ENCODE measurements at regions not wholly inside any gene's neighbourhood (a gene's known extent, or its start where the extent isn't known, plus 50 kb on each side); places are given as distances from the start of the nearest gene placed in this dataset.

GRCh38 chr16:79954921-79955705 lies 354.6 kb upstream of the MAF start:
- Mint-ChIP-seq H3K36me3 (no peaks in the 10 kb centered on the region), H3K4me1 (peaks cover 7% of the 10 kb centered on the region), H3K27me3 (ENCODE audit: low read depth) (no peaks in the 10 kb centered on the region), H3K27ac (no peak overlapping the region), H3K4me3 (no peak overlapping the region), H3K9me3 (peaks cover 4% of the 10 kb centered on the region; the same call in 1 of the 2 replicates)
- ATAC-seq (no peak), DNase-seq (ENCODE audit: low spot score) (no peak)
- TF ChIP-seq CDX4 (CRISPR knock-in tag; IDR thresholded peaks at IDR 0.05; ENCODE audit: borderline replicate concordance) (no peak), E2F4 (CRISPR knock-in tag; IDR thresholded peaks at IDR 0.05; ENCODE audit: borderline replicate concordance, low read depth) (no peak), CREB1 (CRISPR knock-in tag; IDR thresholded peaks at IDR 0.05) (no peak), FOXJ3 (CRISPR knock-in tag; IDR thresholded peaks at IDR 0.05; ENCODE audit: borderline replicate concordance) (no peak), ATF2 (CRISPR knock-in tag; IDR thresholded peaks at IDR 0.05; ENCODE audit: borderline replicate concordance, low read depth) (no peak), E2F1 (CRISPR knock-in tag; IDR thresholded peaks at IDR 0.05) (no peak)
- ChIA-PET POLR2A (no interaction called here), CTCF (no interaction called here)

- no peak for TF ChIP-seq GTF2I (CRISPR knock-in tag; conservative IDR thresholded peaks at IDR 0.05)
- no peak for TF ChIP-seq ZNF219 (CRISPR knock-in tag; IDR thresholded peaks at IDR 0.05; ENCODE audit: borderline replicate concordance)
- no peaks in the 10 kb centered on the region for H3K4me1 Mint-ChIP-seq
- no peak overlapping the region for H3K27ac Mint-ChIP-seq
- H3K4me3 Mint-ChIP-seq = no peak overlapping the region
- no peaks in the 10 kb centered on the region for H3K27me3 Mint-ChIP-seq (ENCODE audit: low read depth)
- ChIA-PET POLR2A (no interaction called here), CTCF (no interaction called here)
- ATAC-seq (no peak), DNase-seq (ENCODE audit: low spot score) (no peak)
- no peaks in the 10 kb centered on the region for H3K36me3 Mint-ChIP-seq
- H3K9me3 Mint-ChIP-seq = peaks cover under 1% of the 10 kb centered on the region; the same call in 1 of the 2 replicates
These were observed 350.6 kb upstream of the MAF start for GRCh38 chr16:79950932-79951719.

- ATAC-seq = no peak
- Mint-ChIP-seq H3K4me1 (no peaks in the 10 kb centered on the region), H3K36me3 (no peaks in the 10 kb centered on the region), H3K4me3 (no peak overlapping the region), H3K27me3 (ENCODE audit: low read depth) (no peaks in the 10 kb centered on the region), H3K27ac (no peak overlapping the region), H3K9me3 (no peaks in the 10 kb centered on the region)
- DNase-seq (ENCODE audit: low spot score) = no peak
- no peak for TF ChIP-seq EMX1 (CRISPR knock-in tag; IDR thresholded peaks at IDR 0.05)
- POLR2A ChIA-PET = no interaction called here
- CTCF ChIA-PET = no interaction called here
These were observed 348.9 kb upstream of the MAF start for GRCh38 chr16:79949417-79949816.

GRCh38 chr16:79947771-79948170 lies 347.2 kb upstream of the MAF start:
- POLR2A ChIA-PET = no interaction called here
- CTCF ChIA-PET = no interaction called here
- Mint-ChIP-seq H3K4me1 (no peaks in the 10 kb centered on the region), H3K36me3 (no peaks in the 10 kb centered on the region), H3K27ac (no peak overlapping the region), H3K9me3 (no peaks in the 10 kb centered on the region), H3K27me3 (ENCODE audit: low read depth) (no peaks in the 10 kb centered on the region), H3K4me3 (no peak overlapping the region)
- ATAC-seq (no peak), DNase-seq (ENCODE audit: low spot score) (no peak)
- TF ChIP-seq CREM (CRISPR knock-in tag; IDR thresholded peaks at IDR 0.05) = no peak
- TF ChIP-seq ZNF396 (CRISPR knock-in tag; IDR thresholded peaks at IDR 0.05; ENCODE audit: borderline replicate concordance) = no peak
- TF ChIP-seq PREB (CRISPR knock-in tag; IDR thresholded peaks at IDR 0.05; ENCODE audit: borderline replicate concordance) = no peak
- TF ChIP-seq OVOL2 (CRISPR knock-in tag; IDR thresholded peaks at IDR 0.05; ENCODE audit: borderline replicate concordance) = no peak
- no peak for TF ChIP-seq PRDM15 (CRISPR knock-in tag; IDR thresholded peaks at IDR 0.05)
- no peak for TF ChIP-seq PRRX2 (CRISPR knock-in tag; IDR thresholded peaks at IDR 0.05)
- no peak for TF ChIP-seq TP53 (CRISPR knock-in tag; IDR thresholded peaks at IDR 0.05)

All from WTC11 (cell line).